HEK293T (cell line): ENCODE measurements at regions not wholly inside any gene's neighbourhood (a gene's known extent, or its start where the extent isn't known, plus 50 kb on each side); places are given as distances from the start of the nearest gene placed in this dataset.

Source experiments
- HDGF ChIP-seq: fragments of 450-650 bp; IDR thresholded peaks from 2 replicates; pipeline ENCODE4 v1.6.1; 2017; ENCODE audit warnings: antibody characterized with exemption, borderline replicate concordance
- ZNF384 ChIP-seq: fragments of 450-650 bp; IDR thresholded peaks from 2 replicates; pipeline ENCODE4 v1.6.1; 2016

GRCh38 chr3:77917225-77917624, 877.3 kb downstream of the ROBO2 start:
- TF ChIP-seq HDGF (no peak), ZNF384 (no peak)
